ENCODE measurements at regions not wholly inside any gene's neighbourhood (a gene's known extent, or its start where the extent isn't known, plus 50 kb on each side); places are given as distances from the start of the nearest gene placed in this dataset.

DNA sequence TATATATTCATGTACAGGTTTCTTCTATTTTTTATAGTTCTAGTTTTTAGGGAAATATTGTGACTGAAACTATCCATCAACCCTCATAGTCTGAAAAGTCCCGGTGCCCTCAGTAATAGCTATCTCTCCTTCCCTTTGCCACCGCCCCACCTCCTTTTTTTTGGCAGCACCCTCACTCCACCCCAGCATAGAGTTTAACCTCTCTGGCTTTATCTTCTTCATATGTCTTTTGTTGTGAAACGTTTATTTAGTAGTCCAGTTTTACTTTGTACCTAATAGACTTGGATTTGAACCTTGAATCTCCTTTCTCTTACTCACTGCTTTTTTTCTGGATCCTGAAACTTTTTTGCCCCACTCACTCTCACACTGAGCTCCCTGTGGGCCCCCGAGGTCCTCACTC lies 109.5 kb downstream of the BBS10 start:
- TF ChIP-seq CTCF (IDR thresholded peaks at IDR 0.05; ENCODE audit: low read depth, low read length, poor library complexity, severe bottlenecking), result no peak
- TF ChIP-seq EZH2phosphoT487 (IDR thresholded peaks at IDR 0.05; ENCODE audit: borderline replicate concordance, low read length), result no peak
